ENCODE measurements at regions not wholly inside any gene's neighbourhood (a gene's known extent, or its start where the extent isn't known, plus 50 kb on each side); places are given as distances from the start of the nearest gene placed in this dataset.

- TF ChIP-seq TCF7 (CRISPR knock-in tag; IDR thresholded peaks at IDR 0.05; ENCODE audit: low read depth) = no peak
- TF ChIP-seq NFATC4 (CRISPR knock-in tag; IDR thresholded peaks at IDR 0.05) = no peak
- POLR2A ChIA-PET = no interaction called here
- H3K27me3 Mint-ChIP-seq (ENCODE audit: low read depth) = no peaks in the 10 kb centered on the region; the same call in 1 of the 2 replicates
Measured at GRCh38 chr2:107001964-107002696, 116.2 kb upstream of the ST6GAL2 start.

GRCh38 chr2:107002735-107003134 lies 116.8 kb upstream of the ST6GAL2 start:
- H3K27me3 Mint-ChIP-seq (ENCODE audit: low read depth) = no peaks in the 10 kb centered on the region; the same call in 1 of the 2 replicates
- POLR2A ChIA-PET = no interaction called here
- H3K4me3 Mint-ChIP-seq = no peak overlapping the region
- no peak for ATAC-seq
- H3K36me3 Mint-ChIP-seq = no peaks in the 10 kb centered on the region
- no peak for DNase-seq (ENCODE audit: low spot score)
- CTCF ChIA-PET = no interaction called here
- TF ChIP-seq ZNF532 (CRISPR knock-in tag; IDR thresholded peaks at IDR 0.05; ENCODE audit: borderline replicate concordance) (no peak), IRF2 (CRISPR knock-in tag; IDR thresholded peaks at IDR 0.05; ENCODE audit: borderline replicate concordance, low read depth) (no peak), RELA (CRISPR knock-in tag; IDR thresholded peaks at IDR 0.05; ENCODE audit: borderline replicate concordance) (no peak), ZSCAN18 (CRISPR knock-in tag; IDR thresholded peaks at IDR 0.05) (no peak), NFYB (CRISPR knock-in tag; conservative IDR thresholded peaks at IDR 0.05; ENCODE audit: low read depth) (no peak), ZNF121 (CRISPR knock-in tag; IDR thresholded peaks at IDR 0.05) (no peak), TCF7 (CRISPR knock-in tag; IDR thresholded peaks at IDR 0.05; ENCODE audit: low read depth) (no peak)
- H3K27ac Mint-ChIP-seq = no peak overlapping the region
- peaks cover 3% of the 10 kb centered on the region; the same call in 1 of the 2 replicates for H3K9me3 Mint-ChIP-seq
- H3K4me1 Mint-ChIP-seq = peaks cover 5% of the 10 kb centered on the region

More at GRCh38 chr2:107001964-107002696, 116.2 kb upstream of the ST6GAL2 start:
- DNase-seq (ENCODE audit: low spot score) (no peak), ATAC-seq (no peak)
- CTCF ChIA-PET = no interaction called here
- H3K4me1 Mint-ChIP-seq = peaks cover 5% of the 10 kb centered on the region
- H3K4me3 Mint-ChIP-seq = no peak overlapping the region
- no peaks in the 10 kb centered on the region for H3K36me3 Mint-ChIP-seq
- H3K9me3 Mint-ChIP-seq = peaks cover 2% of the 10 kb centered on the region; the same call in 1 of the 2 replicates
- H3K27ac Mint-ChIP-seq = no peak overlapping the region

GRCh38 chr2:107005853-107006252 lies 119.9 kb upstream of the ST6GAL2 start:
- Mint-ChIP-seq H3K27me3 (ENCODE audit: low read depth) (no peaks in the 10 kb centered on the region; the same call in 1 of the 2 replicates), H3K9me3 (peaks cover 3% of the 10 kb centered on the region; the same call in 1 of the 2 replicates), H3K4me1 (peaks cover 5% of the 10 kb centered on the region), H3K4me3 (no peak overlapping the region), H3K36me3 (no peaks in the 10 kb centered on the region), H3K27ac (no peak overlapping the region)
- ChIA-PET CTCF (no interaction called here), POLR2A (no interaction called here)
- no peak for TF ChIP-seq RELA (CRISPR knock-in tag; IDR thresholded peaks at IDR 0.05; ENCODE audit: borderline replicate concordance)
- no peak for TF ChIP-seq ATF3 (CRISPR knock-in tag; conservative IDR thresholded peaks at IDR 0.05)
- TF ChIP-seq ERG (CRISPR knock-in tag; IDR thresholded peaks at IDR 0.05) = no peak
- TF ChIP-seq JUN (CRISPR knock-in tag; IDR thresholded peaks at IDR 0.05) = no peak
- TF ChIP-seq ATF6 (CRISPR knock-in tag; IDR thresholded peaks at IDR 0.05) = no peak
- TF ChIP-seq E2F4 (CRISPR knock-in tag; IDR thresholded peaks at IDR 0.05; ENCODE audit: borderline replicate concordance, low read depth) = no peak
- TF ChIP-seq ZSCAN18 (CRISPR knock-in tag; IDR thresholded peaks at IDR 0.05) = no peak
- DNase-seq (ENCODE audit: low spot score) = no peak
- ATAC-seq = no peak
